Activated effector memory CD4-positive, alpha-beta T cell treated with Interleukin-2 at 50 U/mL for 16 hours (primary cell): ENCODE measurements at regions not wholly inside any gene's neighbourhood (a gene's known extent, or its start where the extent isn't known, plus 50 kb on each side); places are given as distances from the start of the nearest gene placed in this dataset.

Experiments
- DNase-seq: peaks from one replicate; pipeline ENCODE4 v3.0.0-alpha.2; 2020

- DNase-seq: no peak
Measured at GRCh38 chr11:122170815-122171475, 54.9 kb upstream of the BLID start.

- DNase-seq: no peak
Measured at GRCh38 chr11:122168218-122168617, 52.2 kb upstream of the BLID start.

- no peak for DNase-seq
Measured at GRCh38 chr11:122167100-122167499, 51.1 kb upstream of the BLID start.

- no peak for DNase-seq
Measured at GRCh38 chr11:122165607-122166371, 49.8 kb upstream of the BLID start.
